Stimulated activated naive CD8-positive, alpha-beta T cell treated with anti-CD3 and anti-CD28 coated beads, Interleukin-15, amount 100 ng/mL, for 72 hours (primary cell): ENCODE measurements at regions not wholly inside any gene's neighbourhood (a gene's known extent, or its start where the extent isn't known, plus 50 kb on each side); places are given as distances from the start of the nearest gene placed in this dataset.

Experiments
- ATAC-seq: fragments of 150-1000 bp; cut with Tn5 transposase; 2 replicates; pipeline ENCODE4 v1.10.0; 2021; ENCODE audit warnings: mild to moderate bottlenecking, moderate library complexity
- DNase-seq, 2 donors: peaks; one replicate each; pipeline ENCODE4 v3.0.0; 2021 to 2022
- H3K27ac Mint-ChIP-seq, 2 donors: one replicate each; pipeline ENCODE4 v1.8.0; 2022; ENCODE audit warnings: mild to moderate bottlenecking in 2 of 2, mixed read lengths in 2 of 2, moderate library complexity in 2 of 2
- H3K27me3 Mint-ChIP-seq: one replicate; pipeline ENCODE4 v1.8.0; 2022; ENCODE audit warnings: mixed read lengths
- H3K4me1 Mint-ChIP-seq: one replicate; pipeline ENCODE4 v1.8.0; 2022; ENCODE audit warnings: mild to moderate bottlenecking, mixed read lengths
- H3K4me3 Mint-ChIP-seq, 2 donors: one replicate each; pipeline ENCODE4 v1.8.0; 2022; ENCODE audit warnings: mild to moderate bottlenecking in 2 of 2, mixed read lengths in 2 of 2, moderate library complexity in 1 of 2
- H3K9me3 Mint-ChIP-seq, 2 donors: one replicate each; pipeline ENCODE4 v1.8.0; 2022; ENCODE audit warnings: mixed read lengths in 2 of 2

DNA sequence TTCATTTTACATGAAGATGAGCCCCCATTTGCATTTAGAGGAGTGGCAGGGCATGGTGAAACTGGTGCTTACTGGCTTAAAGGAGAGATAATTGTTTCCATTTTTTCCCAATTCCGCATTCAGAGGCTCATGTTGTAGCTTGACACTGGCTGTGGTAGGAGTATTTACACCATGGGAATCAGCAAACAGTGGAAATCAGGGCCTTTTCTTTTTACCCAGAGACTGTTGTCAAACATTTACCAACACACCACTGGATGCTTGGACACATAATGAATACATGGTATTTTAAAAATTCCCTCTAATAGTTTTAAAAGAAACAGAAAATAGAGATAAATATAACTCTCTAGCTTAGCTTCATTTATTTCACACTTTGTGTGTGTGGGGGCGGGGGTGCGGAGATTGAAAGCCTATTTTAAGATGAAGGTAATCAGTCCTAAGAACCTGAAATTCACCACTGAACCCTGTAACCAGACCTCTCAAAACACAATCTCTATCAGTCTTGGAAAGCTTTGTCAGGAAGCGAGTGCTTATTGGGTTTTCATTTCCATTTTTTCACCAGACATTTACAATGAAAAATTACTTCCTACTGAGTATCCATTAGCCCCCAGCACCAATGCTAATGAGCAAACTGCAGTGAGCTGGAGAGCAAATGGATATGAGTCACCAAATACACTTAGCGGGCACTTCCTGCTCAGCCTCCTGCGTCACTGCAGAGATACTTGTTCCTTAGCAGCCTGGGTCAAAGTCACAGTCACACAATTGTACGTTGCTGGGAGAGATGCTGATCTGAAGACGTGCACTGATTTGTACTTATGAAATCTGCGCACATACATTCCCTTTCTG lies 532.0 kb downstream of the BCKDHB start:
- DNase-seq (no peak), ATAC-seq (peak; percentile 53)
- H3K9me3 Mint-ChIP-seq = peaks cover 0 to 5% of the 10 kb centered on the region in 2 donors
- no peak overlapping the region for H3K4me3 Mint-ChIP-seq
- H3K27ac Mint-ChIP-seq = no peak overlapping the region
- no peaks in the 10 kb centered on the region for H3K4me1 Mint-ChIP-seq
- no peaks in the 10 kb centered on the region for H3K27me3 Mint-ChIP-seq

DNA sequence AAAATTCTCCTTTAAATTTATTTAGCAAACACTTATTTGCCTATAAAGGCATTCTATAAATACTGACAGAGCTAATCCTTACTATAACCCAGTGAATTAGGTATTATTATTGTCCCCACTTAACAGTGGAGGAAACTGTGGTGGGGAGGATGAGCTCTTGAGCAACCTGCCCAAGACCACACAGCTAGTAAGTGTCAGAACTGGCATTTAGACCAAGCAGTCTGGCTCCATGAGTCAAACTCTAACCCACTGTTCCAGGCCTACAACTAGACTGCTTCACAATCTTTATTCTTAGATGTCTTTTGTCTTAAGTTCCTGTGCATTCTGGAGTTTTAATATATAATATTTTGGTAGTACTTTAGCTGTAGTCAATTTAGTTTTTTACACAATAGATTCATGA lies 530.8 kb downstream of the BCKDHB start:
- Mint-ChIP-seq H3K27me3 (no peaks in the 10 kb centered on the region), H3K27ac (no peak overlapping the region), H3K4me1 (no peaks in the 10 kb centered on the region), H3K4me3 (no peak overlapping the region), H3K9me3 (peaks cover 0 to 5% of the 10 kb centered on the region in 2 donors)
- DNase-seq (no peak), ATAC-seq (no peak)

DNA sequence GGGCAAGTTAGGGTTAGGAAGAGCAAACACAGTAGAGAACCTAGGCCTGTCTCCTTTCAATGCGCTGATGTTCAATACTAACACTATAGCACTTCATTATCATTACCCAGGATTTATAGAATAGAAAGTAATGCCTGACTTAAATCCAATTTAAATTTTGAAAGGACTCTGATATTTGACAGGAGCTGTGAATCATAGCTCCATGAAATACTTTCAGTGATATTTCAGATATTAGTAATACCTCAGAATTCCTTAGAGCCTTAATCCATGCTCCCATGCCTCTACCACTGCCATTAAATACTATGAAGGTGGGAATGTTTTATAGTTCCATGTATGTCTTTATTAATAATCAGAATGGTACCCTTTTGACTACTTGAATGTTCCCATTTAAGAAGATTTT lies 530.2 kb downstream of the BCKDHB start:
- H3K4me3 Mint-ChIP-seq = no peak overlapping the region
- H3K27me3 Mint-ChIP-seq = no peaks in the 10 kb centered on the region
- ATAC-seq (no peak), DNase-seq (no peak)
- H3K27ac Mint-ChIP-seq = no peak overlapping the region
- H3K4me1 Mint-ChIP-seq = no peaks in the 10 kb centered on the region
- H3K9me3 Mint-ChIP-seq = peaks cover 0 to 5% of the 10 kb centered on the region in 2 donors

DNA sequence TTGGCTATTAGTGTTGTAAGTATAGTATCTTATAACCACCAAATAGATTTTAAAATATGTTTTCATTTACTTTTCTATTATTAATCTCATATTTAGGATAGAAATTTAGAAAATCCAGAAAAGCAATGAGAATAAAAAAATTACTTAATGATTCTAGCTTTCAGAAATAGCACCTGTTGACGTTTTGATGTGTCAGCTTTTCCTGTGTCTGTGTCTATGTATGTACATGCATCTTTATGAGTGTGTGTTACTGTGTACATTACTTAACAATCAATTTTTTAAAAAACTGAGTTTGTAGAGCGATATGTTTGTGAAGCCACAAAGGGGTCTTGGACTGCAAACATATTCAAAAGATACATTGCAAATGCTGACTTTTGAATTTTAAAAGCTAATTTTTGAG lies 526.9 kb downstream of the BCKDHB start:
- H3K9me3 Mint-ChIP-seq = peaks cover 0 to 5% of the 10 kb centered on the region in 2 donors
- no peak overlapping the region for H3K27ac Mint-ChIP-seq
- DNase-seq = no peak

DNA sequence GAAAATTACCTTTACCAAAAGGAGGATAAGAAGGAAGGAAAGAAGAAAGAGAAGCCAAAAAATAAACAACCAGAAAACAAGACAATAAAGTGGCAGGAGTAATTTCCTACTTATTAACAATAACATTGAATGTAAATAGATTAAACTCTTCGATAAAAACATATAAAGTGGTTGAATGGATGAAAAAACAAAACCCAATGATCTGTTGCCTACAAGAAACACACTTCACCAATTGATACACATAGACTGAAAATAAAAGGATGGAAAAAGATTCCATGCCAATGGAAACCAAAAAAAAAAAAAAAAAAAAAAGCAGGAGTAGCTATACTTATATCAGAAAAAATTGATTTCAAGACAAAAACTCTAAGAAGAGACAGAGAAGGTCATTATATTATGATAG lies 518.9 kb downstream of the BCKDHB start:
- DNase-seq = no peak
- Mint-ChIP-seq H3K27ac (no peak overlapping the region), H3K4me3 (no peak overlapping the region), H3K9me3 (peaks cover 10 to 13% of the 10 kb centered on the region in 2 donors), H3K27me3 (no peaks in the 10 kb centered on the region), H3K4me1 (no peaks in the 10 kb centered on the region)
- ATAC-seq = no peak

More for the DNA sequence above, 526.9 kb downstream of the BCKDHB start:
- H3K27me3 Mint-ChIP-seq = no peaks in the 10 kb centered on the region
- ATAC-seq = no peak
- H3K4me1 Mint-ChIP-seq = no peaks in the 10 kb centered on the region
- H3K4me3 Mint-ChIP-seq = no peak overlapping the region

DNA sequence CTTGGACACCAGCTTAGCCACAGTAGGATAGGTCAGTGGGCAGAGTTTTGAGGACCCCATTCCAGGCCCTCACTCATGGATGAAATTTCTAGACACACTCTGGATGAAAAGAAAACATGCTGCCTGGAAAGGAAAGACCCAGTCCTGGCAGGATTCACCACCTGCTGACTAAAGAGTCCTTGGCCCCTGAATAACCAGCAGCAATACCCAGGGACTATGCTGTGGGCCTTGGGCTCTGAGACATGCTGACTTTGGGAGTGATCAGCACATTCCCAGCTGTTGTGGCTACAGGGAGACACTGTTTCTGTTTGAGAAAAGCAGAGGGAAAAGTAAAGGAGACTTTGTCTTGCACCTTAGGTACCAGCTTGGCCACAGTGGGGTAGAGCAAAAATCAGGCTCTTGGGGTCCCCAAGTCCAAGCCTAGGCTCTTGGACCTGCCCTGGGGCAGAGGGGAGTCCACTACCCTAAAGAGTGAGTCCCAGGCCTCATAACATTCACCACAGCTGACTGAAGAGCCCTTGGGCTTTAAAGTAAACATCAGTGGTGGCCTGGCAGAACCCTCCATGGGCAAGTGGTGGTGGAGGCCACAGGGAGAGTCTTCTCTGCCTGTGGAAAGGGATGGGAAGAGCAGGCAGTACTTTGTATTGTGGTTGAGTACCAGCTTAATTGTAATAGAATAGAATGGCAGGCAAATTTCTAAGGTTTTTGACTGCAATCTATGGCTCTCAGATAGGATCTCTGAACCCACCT lies 516.8 kb downstream of the BCKDHB start:
- Mint-ChIP-seq H3K4me1 (no peaks in the 10 kb centered on the region), H3K4me3 (no peak overlapping the region), H3K27me3 (no peaks in the 10 kb centered on the region), H3K9me3 (peaks cover 17 to 18% of the 10 kb centered on the region in 2 donors), H3K27ac (peak overlapping the region in 1 of 2 donors; percentile 33)
- DNase-seq = no peak
- no peak for ATAC-seq

DNA sequence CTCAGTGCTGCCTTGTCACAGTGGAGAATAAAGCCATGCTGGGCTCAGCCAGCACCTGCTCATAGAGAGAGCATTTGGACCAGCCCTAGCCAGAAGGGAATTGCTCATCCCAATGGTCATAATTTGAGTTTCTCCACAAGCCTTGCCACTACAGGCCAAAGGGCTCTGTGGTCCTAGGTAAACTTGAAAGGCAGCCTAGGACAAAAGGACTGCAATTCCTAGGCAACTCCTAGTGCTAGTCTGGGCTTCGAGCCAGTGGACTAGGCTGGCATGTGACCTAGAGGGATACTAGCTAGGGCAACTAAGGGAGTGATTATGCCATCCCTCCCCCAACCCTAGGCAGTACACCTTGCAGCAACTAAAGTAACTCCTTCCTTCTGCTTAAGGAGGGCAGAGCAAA lies 516.2 kb downstream of the BCKDHB start:
- Mint-ChIP-seq H3K27me3 (no peaks in the 10 kb centered on the region), H3K9me3 (peaks cover 17 to 23% of the 10 kb centered on the region in 2 donors), H3K4me3 (no peak overlapping the region), H3K27ac (no peak overlapping the region), H3K4me1 (no peaks in the 10 kb centered on the region)
- DNase-seq (no peak), ATAC-seq (no peak)

DNA sequence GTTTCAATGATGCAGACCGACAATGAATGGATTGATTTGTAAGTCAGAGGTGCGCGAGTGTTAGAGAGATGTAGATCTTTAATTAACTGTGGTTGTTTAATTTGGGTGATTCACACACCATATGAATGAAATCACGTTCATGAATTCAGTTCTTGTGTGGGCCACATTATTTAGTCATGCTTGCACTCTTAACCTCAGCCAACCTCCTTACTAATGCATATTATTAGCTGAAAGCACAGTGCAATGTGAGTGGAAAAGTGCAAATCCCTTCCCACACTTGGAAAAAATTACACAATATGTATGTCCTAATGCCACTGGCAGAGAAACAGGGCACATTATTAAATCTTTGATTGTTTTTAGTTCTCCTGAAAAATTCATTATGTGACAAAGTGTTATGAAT lies 512.5 kb downstream of the BCKDHB start:
- no peak for ATAC-seq
- Mint-ChIP-seq H3K27me3 (no peaks in the 10 kb centered on the region), H3K27ac (no peak overlapping the region), H3K4me1 (no peaks in the 10 kb centered on the region), H3K9me3 (peaks cover 17 to 23% of the 10 kb centered on the region in 2 donors), H3K4me3 (no peak overlapping the region)
- DNase-seq = no peak

DNA sequence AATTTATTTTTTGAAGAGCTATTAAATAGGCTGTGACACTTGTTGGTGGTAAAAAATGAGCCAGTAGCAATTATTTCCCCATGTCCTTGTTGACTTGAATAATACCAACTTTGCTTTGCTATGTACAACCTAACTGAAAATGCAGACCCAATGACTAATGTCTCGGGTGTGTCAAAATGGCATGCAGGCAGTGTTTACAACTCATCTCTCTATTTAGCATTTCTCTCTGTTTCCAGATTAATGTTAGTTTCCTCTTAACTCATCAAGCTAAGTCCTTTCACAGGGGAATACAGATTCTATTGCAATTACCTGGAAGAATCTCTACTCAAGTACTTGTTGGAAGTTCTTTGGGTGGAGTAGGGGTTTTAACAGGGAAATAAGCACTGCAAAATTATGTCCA lies 504.4 kb downstream of the BCKDHB start:
- ATAC-seq = no peak
- no peaks in the 10 kb centered on the region for H3K4me1 Mint-ChIP-seq

DNA sequence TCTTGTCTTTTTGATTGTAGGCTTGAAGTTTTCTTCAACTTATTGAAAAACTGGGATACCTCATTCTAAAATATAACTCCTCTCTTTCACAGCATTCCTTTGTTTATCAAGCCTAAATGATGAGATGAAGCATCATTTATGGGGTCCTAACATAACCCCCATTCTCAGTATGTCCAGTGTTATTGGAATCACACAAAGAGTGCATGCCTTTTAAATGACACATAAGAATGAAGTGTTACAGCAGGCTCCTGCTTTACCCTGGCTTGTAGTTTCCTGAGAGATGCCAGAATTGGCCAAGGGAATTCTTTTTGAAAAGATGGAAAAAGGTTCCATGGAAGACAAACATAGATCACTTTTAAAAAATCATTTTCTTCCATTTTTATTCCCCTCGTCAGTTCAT lies 502.4 kb downstream of the BCKDHB start:
- Mint-ChIP-seq H3K4me1 (no peaks in the 10 kb centered on the region), H3K4me3 (no peak overlapping the region), H3K27me3 (peaks cover 24% of the 10 kb centered on the region), H3K27ac (no peak overlapping the region), H3K9me3 (peaks cover 5 to 11% of the 10 kb centered on the region in 2 donors)
- ATAC-seq (no peak), DNase-seq (no peak)

More for the DNA sequence above, 504.4 kb downstream of the BCKDHB start:
- Mint-ChIP-seq H3K27ac (no peak overlapping the region), H3K9me3 (peaks cover 10 to 19% of the 10 kb centered on the region in 2 donors), H3K4me3 (no peak overlapping the region), H3K27me3 (peaks cover 9% of the 10 kb centered on the region)
- no peak for DNase-seq

DNA sequence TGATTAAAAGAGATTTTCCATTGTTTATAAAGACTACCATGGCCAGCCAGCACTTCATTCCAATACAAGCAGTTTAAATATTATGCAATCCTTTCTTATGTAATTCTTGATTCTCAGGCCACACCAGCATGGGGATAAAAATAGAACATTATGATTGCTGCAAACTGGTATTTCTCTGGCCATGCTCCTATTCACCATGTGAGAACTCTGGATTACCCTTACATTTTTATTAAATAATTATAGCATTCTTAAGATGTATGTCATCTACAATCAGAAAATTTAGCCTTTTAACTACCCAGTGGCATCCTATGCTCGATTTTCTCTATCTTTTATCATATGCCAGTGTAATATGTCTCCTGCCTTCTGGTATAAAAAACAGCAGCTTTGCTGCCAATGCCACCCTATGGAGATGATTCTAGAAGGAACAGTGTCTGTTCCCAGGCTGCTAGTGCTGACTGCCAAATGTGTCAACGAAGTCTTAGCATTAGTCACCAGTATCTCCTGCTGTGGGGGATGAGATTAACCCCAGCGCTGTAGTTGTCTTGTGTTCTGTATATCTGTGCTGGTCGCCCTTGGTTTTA lies 501.4 kb downstream of the BCKDHB start:
- no peak for ATAC-seq
- Mint-ChIP-seq H3K27me3 (peaks cover 32% of the 10 kb centered on the region), H3K4me3 (no peak overlapping the region), H3K27ac (no peak overlapping the region), H3K4me1 (no peaks in the 10 kb centered on the region), H3K9me3 (peaks cover 0 to 1% of the 10 kb centered on the region in 2 donors)
- no peak for DNase-seq

DNA sequence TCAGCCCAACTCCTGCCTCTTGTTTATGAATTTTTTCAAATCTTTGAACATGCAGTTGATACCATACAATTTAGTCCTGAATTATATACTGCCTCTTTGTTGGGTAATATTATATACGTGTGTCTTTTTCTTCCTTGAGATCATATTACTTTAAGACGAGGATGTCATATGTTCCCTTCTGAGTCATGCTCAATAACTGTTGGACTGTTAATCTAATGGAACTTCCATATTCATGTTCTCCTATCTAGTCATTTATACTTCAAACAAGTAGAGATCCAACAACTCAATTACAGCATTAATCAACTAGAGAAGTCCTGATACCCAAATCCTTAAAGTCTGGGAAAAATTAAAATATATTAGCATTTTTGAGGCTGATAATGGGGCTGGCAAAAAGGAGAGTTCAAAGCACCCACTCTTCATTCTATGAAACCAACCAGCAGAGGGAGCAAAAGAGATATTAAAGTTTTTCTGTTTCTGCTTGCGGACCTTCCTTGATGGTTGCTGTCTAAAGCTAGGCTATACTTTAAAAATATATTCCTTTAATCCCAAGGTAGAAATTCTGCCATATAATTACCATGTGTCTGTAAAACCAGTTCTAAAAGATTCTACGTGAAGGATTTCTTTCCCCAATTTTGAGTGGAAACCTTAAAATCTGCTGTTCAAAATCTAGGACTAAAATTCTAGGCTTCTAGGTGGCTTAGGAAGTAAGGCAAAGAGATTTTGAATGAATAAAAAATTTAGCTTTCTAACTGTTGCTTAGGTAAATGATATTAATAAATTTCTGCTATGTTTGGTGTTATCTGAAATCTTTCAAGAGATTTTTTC lies 498.9 kb downstream of the BCKDHB start:
- Mint-ChIP-seq H3K27ac (no peak overlapping the region), H3K9me3 (no peaks in the 10 kb centered on the region), H3K4me3 (no peak overlapping the region), H3K27me3 (peaks cover 37% of the 10 kb centered on the region), H3K4me1 (no peaks in the 10 kb centered on the region)
- ATAC-seq = no peak
- DNase-seq = no peak

DNA sequence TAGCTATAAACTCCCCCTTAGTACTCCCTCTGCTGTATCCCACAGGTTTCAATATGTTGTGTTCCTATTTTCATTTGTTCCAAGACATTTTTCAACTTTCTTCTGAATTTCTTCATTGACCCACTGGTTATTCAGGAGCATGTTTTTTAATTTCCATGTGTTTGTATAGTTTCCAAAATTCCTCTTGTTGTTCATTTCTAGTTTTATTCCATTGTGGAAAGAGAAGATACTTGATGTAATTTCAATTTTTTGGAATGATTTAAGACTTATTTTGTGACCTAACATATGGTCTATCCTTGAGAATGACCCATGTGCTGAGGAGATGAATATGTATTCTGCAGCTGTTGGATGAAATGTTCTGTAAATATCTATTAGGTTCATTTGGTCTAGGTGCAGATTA lies 497.2 kb downstream of the BCKDHB start:
- ATAC-seq = no peak
- Mint-ChIP-seq H3K9me3 (no peaks in the 10 kb centered on the region), H3K27ac (no peak overlapping the region), H3K4me1 (no peaks in the 10 kb centered on the region), H3K4me3 (no peak overlapping the region), H3K27me3 (peaks cover 37% of the 10 kb centered on the region)
- DNase-seq = no peak

DNA sequence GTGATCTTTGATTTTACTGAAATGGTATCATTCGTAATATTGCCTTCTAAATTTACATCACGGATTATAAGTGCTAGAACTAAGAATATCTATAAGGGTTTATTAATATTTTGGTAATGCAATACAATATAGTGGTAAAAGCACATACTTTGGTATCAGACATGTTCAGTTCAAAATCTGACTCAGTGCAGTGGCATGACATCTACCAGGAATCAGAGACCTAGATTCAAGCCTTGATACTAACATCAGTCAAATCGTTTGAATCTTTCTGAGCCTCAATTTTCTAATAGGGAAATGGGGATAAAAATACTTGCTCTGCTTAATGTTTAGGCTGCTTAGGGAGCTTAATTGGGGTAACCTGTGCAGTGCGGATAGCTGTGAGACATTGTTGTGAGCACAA lies 488.0 kb downstream of the BCKDHB start:
- Mint-ChIP-seq H3K9me3 (no peaks in the 10 kb centered on the region), H3K27me3 (peaks cover 19% of the 10 kb centered on the region), H3K4me3 (no peak overlapping the region), H3K4me1 (no peaks in the 10 kb centered on the region), H3K27ac (no peak overlapping the region)
- no peak for ATAC-seq
- no peak for DNase-seq

DNA sequence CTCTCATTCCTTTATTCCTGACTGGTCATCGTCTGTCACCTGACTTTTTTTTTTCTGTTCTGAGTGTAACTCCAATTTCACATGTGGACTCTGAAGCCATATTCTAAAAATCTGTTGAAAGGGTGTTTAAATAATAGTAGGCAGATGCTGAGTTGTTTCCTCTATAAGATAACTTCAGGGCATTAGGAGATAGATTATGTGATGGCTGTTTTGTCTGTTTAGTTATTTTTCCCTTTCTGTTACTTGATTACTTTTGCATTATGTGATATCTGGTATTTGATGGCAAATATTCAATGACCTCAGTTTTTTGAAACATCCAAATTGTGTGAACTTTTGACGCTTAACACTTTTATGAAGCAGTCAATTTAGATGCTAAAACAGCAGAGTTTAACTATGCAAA lies 486.0 kb downstream of the BCKDHB start:
- peaks cover 5% of the 10 kb centered on the region for H3K27me3 Mint-ChIP-seq
- H3K27ac Mint-ChIP-seq = no peak overlapping the region
- H3K4me3 Mint-ChIP-seq = no peak overlapping the region
- DNase-seq (no peak), ATAC-seq (no peak)
- H3K4me1 Mint-ChIP-seq = no peaks in the 10 kb centered on the region
- H3K9me3 Mint-ChIP-seq = peaks cover 5 to 6% of the 10 kb centered on the region in 2 donors
